GM19035 (cell line): ENCODE measurements at regions not wholly inside any gene's neighbourhood (a gene's known extent, or its start where the extent isn't known, plus 50 kb on each side); places are given as distances from the start of the nearest gene placed in this dataset.

Source experiments
- ATAC-seq: cut with Tn5 transposase; IDR thresholded peaks from one replicate; pipeline ENCODE4 v1.9.1; 2021; ENCODE audit not compliant: unreplicated experiment

- no peak for ATAC-seq
These were observed 275.5 kb upstream of the SLC35B3 start for GRCh38 chr6:8710668-8711431.

- ATAC-seq, result no peak
These were observed 272.8 kb upstream of the SLC35B3 start for GRCh38 chr6:8707956-8708772.

- ATAC-seq, result no peak
These were observed 272.0 kb upstream of the SLC35B3 start for GRCh38 chr6:8707369-8707768.

GRCh38 chr6:8705435-8706020 lies 270.2 kb upstream of the SLC35B3 start:
- no peak for ATAC-seq

GRCh38 chr6:8703059-8703458 lies 267.7 kb upstream of the SLC35B3 start:
- ATAC-seq, result no peak

- no peak for ATAC-seq
These were observed 253.5 kb upstream of the SLC35B3 start for GRCh38 chr6:8688821-8689220.

- no peak for ATAC-seq
These were observed 250.7 kb upstream of the SLC35B3 start for GRCh38 chr6:8686077-8686476.

GRCh38 chr6:8683204-8683603 lies 247.9 kb upstream of the SLC35B3 start:
- no peak for ATAC-seq

- no peak for ATAC-seq
These were observed 244.5 kb upstream of the SLC35B3 start for GRCh38 chr6:8679823-8680222.

GRCh38 chr6:8678466-8678865 lies 243.1 kb upstream of the SLC35B3 start:
- no peak for ATAC-seq

- ATAC-seq, result no peak
These were observed 238.8 kb upstream of the SLC35B3 start for GRCh38 chr6:8674126-8674525.

GRCh38 chr6:8672882-8673281 lies 237.5 kb upstream of the SLC35B3 start:
- no peak for ATAC-seq

- ATAC-seq, result no peak
These were observed 235.4 kb upstream of the SLC35B3 start for GRCh38 chr6:8670792-8671191.

- no peak for ATAC-seq
These were observed 229.4 kb upstream of the SLC35B3 start for GRCh38 chr6:8664700-8665099.

GRCh38 chr6:8664070-8664469 lies 228.7 kb upstream of the SLC35B3 start:
- ATAC-seq, result no peak

GRCh38 chr6:8659404-8660189 lies 224.3 kb upstream of the SLC35B3 start:
- ATAC-seq, result no peak

- no peak for ATAC-seq
These were observed 223.1 kb upstream of the SLC35B3 start for GRCh38 chr6:8658416-8658815.

GRCh38 chr6:8657522-8657921 lies 222.2 kb upstream of the SLC35B3 start:
- no peak for ATAC-seq

- ATAC-seq, result no peak
These were observed 220.5 kb upstream of the SLC35B3 start for GRCh38 chr6:8655670-8656454.

- no peak for ATAC-seq
These were observed 217.4 kb upstream of the SLC35B3 start for GRCh38 chr6:8652710-8653109.
